IMR-90 (cell line): ENCODE measurements at regions not wholly inside any gene's neighbourhood (a gene's known extent, or its start where the extent isn't known, plus 50 kb on each side); places are given as distances from the start of the nearest gene placed in this dataset.

Experiments
- ATAC-seq: fragments of 200-7000 bp; cut with Tn5 transposase; 2 replicates; pipeline ENCODE4 v1.9.1; 2020; ENCODE audit warnings: low read depth, mild to moderate bottlenecking, moderate library complexity
- BruUV-seq: library from RNA; stranded (reverse); fragments of 400-500 nt; replicated peaks from 2 replicates; lab custom pipeline; 2021; lab: Mats Ljungman, UMichigan
- CTCF ChIA-PET: fragments of 300-600 bp; formaldehyde crosslinking; extraction: SDS; loops from one replicate; lab custom pipeline; 2021; ENCODE audit warnings: antibody characterized with exemption; lab: Yijun Ruan, JAX
- POLR2A ChIA-PET: fragments of 300-600 bp; sonication (Branson Sonifier 250); formaldehyde crosslinking; loops from one replicate; lab custom pipeline; 2022; ENCODE audit warnings: antibody characterized with exemption; ENCODE audit not compliant: unreplicated experiment; lab: Charles Lee
- DNase-seq: peaks from one replicate; pipeline ENCODE4 v3.0.0; 2013
- H2AFZ ChIP-seq: replicated peaks from 2 replicates; pipeline ENCODE3; 2013; ENCODE audit warnings: low read length, mild to moderate bottlenecking; ENCODE audit not compliant: poor library complexity
- H2AK5ac ChIP-seq: 2 replicates; pipeline ENCODE4 v1.6.1; 2013; ENCODE audit warnings: low read depth, low read length, inconsistent platforms
- H2AK9ac ChIP-seq: replicated peaks from 2 replicates; pipeline ENCODE3; 2013; ENCODE audit warnings: mild to moderate bottlenecking, low read depth, low read length, moderate library complexity; ENCODE audit not compliant: poor library complexity
- H2BK120ac ChIP-seq: 2 replicates; pipeline ENCODE4 v1.6.1; 2013; ENCODE audit warnings: low read depth, low read length, inconsistent platforms
- H2BK15ac ChIP-seq: 3 replicates; pipeline ENCODE4 v1.6.1; 2013; ENCODE audit warnings: low read depth, low read length, inconsistent platforms
- H2BK20ac ChIP-seq: 2 replicates; pipeline ENCODE4 v1.6.1; 2013; ENCODE audit warnings: low read depth, mild to moderate bottlenecking, inconsistent platforms, low read length, moderate library complexity
- H2BK5ac ChIP-seq: 2 replicates; pipeline ENCODE4 v1.6.1; 2013; ENCODE audit warnings: mild to moderate bottlenecking, low read depth, low read length, inconsistent platforms; ENCODE audit not compliant: poor library complexity, severe bottlenecking
- H3K14ac ChIP-seq: replicated peaks from 2 replicates; pipeline ENCODE4 v1.6.1; 2013; ENCODE audit warnings: low read depth, low read length, inconsistent platforms
- H3K18ac ChIP-seq: 2 replicates; pipeline ENCODE4 v1.6.1; 2013; ENCODE audit warnings: low read depth, low read length, control low read depth
- H3K23ac ChIP-seq: 2 replicates; pipeline ENCODE4 v1.6.1; 2013; ENCODE audit warnings: low read depth, low read length, inconsistent platforms
- H3K27ac ChIP-seq: 2 replicates; pipeline ENCODE4 v1.5.1; 2013; ENCODE audit warnings: mild to moderate bottlenecking, control low read depth, low read length; ENCODE audit not compliant: insufficient read depth
- H3K27me3 ChIP-seq: 2 replicates; pipeline ENCODE4 v1.6.1; 2013; ENCODE audit warnings: low read length; ENCODE audit not compliant: control insufficient read depth, insufficient read depth
- H3K36me3 ChIP-seq: 2 replicates; pipeline ENCODE4 v1.6.1; 2013; ENCODE audit warnings: low read length, mixed read lengths; ENCODE audit not compliant: control insufficient read depth, insufficient read depth
- H3K4ac ChIP-seq: 2 replicates; pipeline ENCODE4 v1.6.1; 2013; ENCODE audit warnings: low read depth, low read length, inconsistent platforms
- H3K4me1 ChIP-seq: 2 replicates; pipeline ENCODE4 v1.6.1; 2013; ENCODE audit warnings: low read length, mixed read lengths; ENCODE audit not compliant: control insufficient read depth, insufficient read depth
- H3K4me2 ChIP-seq: 2 replicates; pipeline ENCODE4 v1.6.1; 2013; ENCODE audit warnings: low read depth, mild to moderate bottlenecking, control low read depth, low read length, moderate library complexity
- H3K4me3 ChIP-seq: 2 replicates; pipeline ENCODE4 v1.5.1; 2013; ENCODE audit warnings: low read depth, mild to moderate bottlenecking, control low read depth, low read length, moderate library complexity; ENCODE audit not compliant: insufficient read depth
- H3K56ac ChIP-seq: 2 replicates; pipeline ENCODE4 v1.6.1; 2013; ENCODE audit warnings: low read length, inconsistent platforms; ENCODE audit not compliant: insufficient read depth; ENCODE audit errors: extremely low read depth
- H3K79me1 ChIP-seq, 2 experiments: 2 replicates each; pipeline ENCODE4 v1.6.1; 2013; ENCODE audit warnings: low read length in 2 of 2, inconsistent platforms in 1 of 2, low read depth in 1 of 2
- H3K9ac ChIP-seq: 2 replicates; pipeline ENCODE4 v1.6.1; 2013; ENCODE audit warnings: low read depth, low read length, control low read depth
- H3K9me1 ChIP-seq: 2 replicates; pipeline ENCODE4 v1.6.1; 2013; ENCODE audit warnings: low read length, inconsistent platforms; ENCODE audit not compliant: insufficient read depth
- H3K9me3 ChIP-seq: 2 replicates; pipeline ENCODE4 v1.6.1; 2013; ENCODE audit warnings: low read length; ENCODE audit not compliant: control insufficient read depth, insufficient read depth
- H4K20me1 ChIP-seq: 2 replicates; pipeline ENCODE4 v1.6.1; 2013; ENCODE audit warnings: low read length, inconsistent platforms; ENCODE audit not compliant: insufficient read depth
- H4K5ac ChIP-seq: 2 replicates; pipeline ENCODE4 v1.6.1; 2013; ENCODE audit warnings: mild to moderate bottlenecking, low read depth, low read length, control low read depth
- H4K8ac ChIP-seq, 2 experiments: 2 replicates each; pipeline ENCODE4 v1.6.1; 2013; ENCODE audit warnings: low read depth in 2 of 2, low read length in 2 of 2, control low read depth in 1 of 2, inconsistent platforms in 1 of 2
- H4K91ac ChIP-seq: 2 replicates; pipeline ENCODE4 v1.6.1; 2013; ENCODE audit warnings: low read depth, low read length, inconsistent platforms; ENCODE audit not compliant: insufficient read depth
- BHLHE40 ChIP-seq: fragments of 150-350 bp; IDR thresholded peaks from 2 replicates; pipeline ENCODE4 v1.6.1; 2016; ENCODE audit warnings: mild to moderate bottlenecking, low read depth, low read length
- ELK1 ChIP-seq: fragments of 150-350 bp; IDR thresholded peaks from 2 replicates; pipeline ENCODE4 v1.6.1; 2016; ENCODE audit warnings: low read depth, mild to moderate bottlenecking, low read length, moderate library complexity, borderline replicate concordance
- MAZ ChIP-seq: IDR thresholded peaks from 2 replicates; pipeline ENCODE4 v1.6.1; 2012; ENCODE audit warnings: low read depth, mild to moderate bottlenecking, low read length, improper control_type of control experiment, moderate library complexity, borderline replicate concordance
- POLR2A ChIP-seq: IDR thresholded peaks from 2 replicates; pipeline ENCODE4 v1.6.1; 2012; ENCODE audit warnings: mild to moderate bottlenecking, low read depth, low read length
- RFX5 ChIP-seq: IDR thresholded peaks from 2 replicates; pipeline ENCODE4 v1.8.0; 2012; ENCODE audit warnings: low read depth, mild to moderate bottlenecking, low read length, moderate library complexity
- whole genome bisulfite sequencing, 2 experiments: methylation state at CpG; one replicate each; pipeline versions ENCODE4 v1.1.5 to v1.1.7; 2013; ENCODE audit warnings: missing lambda C conversion rate in 2 of 2; ENCODE audit not compliant: insufficient read length in 1 of 2; ENCODE audit errors: extremely low coverage in 2 of 2; 5-methylcytosine and 5-hydroxymethylcytosine counted together
- dilution Hi-C: fragments of 300-500 bp; cut with HindIII; formaldehyde crosslinking; loops from one replicate; pipeline ENCODE4 v1.14.3; 2018; ENCODE audit warnings: low sequenced_read_pairs; ENCODE audit not compliant: unreplicated experiment
- in situ Hi-C: fragments of 300-500 bp; cut with MboI; formaldehyde crosslinking; loops from 3 replicates; pipeline ENCODE4 v1.14.3; 2019; ENCODE audit warnings: low sequenced_read_pairs, inconsistent platforms, mixed read lengths
- intact Hi-C: fragments of 100-400 bp; cut with micrococcal nuclease; formaldehyde crosslinking; loops from 2 replicates; pipeline ENCODE4 v1.10.0; 2022

- no peaks in the 10 kb centered on the region for H3K79me1 ChIP-seq
- H3K23ac ChIP-seq: no peak overlapping the region
- H3K9ac ChIP-seq: no peak overlapping the region
- H3K9me3 ChIP-seq: no peaks in the 10 kb centered on the region
- no peaks in the 10 kb centered on the region for H3K9me1 ChIP-seq
- peaks cover 2% of the 10 kb centered on the region; the same call in 1 of the 2 replicates for H3K4me1 ChIP-seq
- no peak overlapping the region for H2BK5ac ChIP-seq
- dilution Hi-C loops: no loop called here
- WGBS, 2 experiments: 80% methylated on average over 6 of the region's 18 CpGs; no CpG with 5 or more reads in 1 of the 2 experiments
- H3K4me2 ChIP-seq: no peak overlapping the region
- H3K56ac ChIP-seq: no peak overlapping the region
- no peaks in the 10 kb centered on the region for H3K36me3 ChIP-seq
- no peak overlapping the region for H3K18ac ChIP-seq
- no peak overlapping the region for H4K5ac ChIP-seq
- ATAC-seq (no peak), DNase-seq (no peak)
- no peak for TF ChIP-seq ELK1
- TF ChIP-seq RFX5: no peak
- no peak for TF ChIP-seq MAZ
- no peak for TF ChIP-seq BHLHE40
- no peak for TF ChIP-seq POLR2A
- no peak overlapping the region for H4K91ac ChIP-seq
- no peak overlapping the region for H2BK20ac ChIP-seq
- no peak overlapping the region for H3K27ac ChIP-seq
- H2AK9ac ChIP-seq: no peak overlapping the region
- no peak overlapping the region for H2AK5ac ChIP-seq
- no peaks in the 10 kb centered on the region for H3K27me3 ChIP-seq
- no peak overlapping the region for H4K8ac ChIP-seq
- H2AFZ ChIP-seq: no peak overlapping the region
- no peak overlapping the region for H3K14ac ChIP-seq
- CTCF ChIA-PET: no interaction called here
- BruUV-seq: no TSS peak
- POLR2A ChIA-PET: no interaction called here
- H4K20me1 ChIP-seq: no peaks in the 10 kb centered on the region
- in situ Hi-C loops: no loop called here
- no peak overlapping the region for H3K4me3 ChIP-seq
- H2BK15ac ChIP-seq: no peak overlapping the region
- no peak overlapping the region for H3K4ac ChIP-seq
- intact Hi-C loops: no loop called here
- no peak overlapping the region for H2BK120ac ChIP-seq
These were observed 57.0 kb upstream of the ATP12A start for GRCh38 chr13:24623149-24623665.
